Amniotic stem cell (primary cell): ENCODE measurements at regions not wholly inside any gene's neighbourhood (a gene's known extent, or its start where the extent isn't known, plus 50 kb on each side); places are given as distances from the start of the nearest gene placed in this dataset.

Source experiments
- DNase-seq: peaks from one replicate; lab custom pipeline; 2025; lab: John Stamatoyannopoulos, UW

- DNase-seq, result no peak
These were observed 171.4 kb upstream of the SERPINE2 start for GRCh38 chr2:224210286-224211180.

DNA sequence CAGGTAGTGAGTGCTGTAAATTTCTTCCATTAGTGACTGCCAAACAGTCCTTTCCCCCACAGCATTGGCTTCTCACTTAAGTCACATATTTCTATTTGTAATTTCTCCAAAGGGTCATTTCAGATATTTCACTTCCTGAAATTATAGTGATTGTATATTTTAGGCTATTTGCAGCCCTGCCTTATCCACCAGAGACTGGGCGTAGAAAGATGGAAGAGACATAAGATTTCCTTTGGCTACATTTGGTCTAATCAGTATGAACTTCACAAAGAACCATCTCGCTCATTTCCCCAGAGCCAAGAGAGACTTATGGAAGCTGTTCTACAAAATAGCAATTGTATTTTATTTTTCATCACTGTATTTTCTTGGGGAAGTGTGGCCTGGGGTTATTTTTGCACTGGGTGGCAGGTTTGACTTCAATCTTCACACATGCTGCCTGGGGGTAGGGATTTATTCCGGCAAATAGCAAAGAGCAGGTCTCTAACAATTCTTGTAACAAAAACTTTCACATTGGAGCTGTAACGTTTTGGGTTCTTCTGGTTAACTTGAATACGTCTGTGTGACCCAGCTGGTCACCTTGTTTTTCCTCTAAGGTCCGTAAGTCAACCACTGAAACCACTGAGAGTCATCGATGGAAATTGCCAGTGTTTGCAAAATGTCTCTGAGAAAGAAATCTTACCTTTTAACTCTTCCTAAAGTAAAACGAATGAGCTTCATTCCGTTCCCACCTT, 170.6 kb upstream of the SERPINE2 start:
- no peak for DNase-seq

GRCh38 chr2:224208443-224208842, 169.4 kb upstream of the SERPINE2 start:
- DNase-seq, result no peak

DNA sequence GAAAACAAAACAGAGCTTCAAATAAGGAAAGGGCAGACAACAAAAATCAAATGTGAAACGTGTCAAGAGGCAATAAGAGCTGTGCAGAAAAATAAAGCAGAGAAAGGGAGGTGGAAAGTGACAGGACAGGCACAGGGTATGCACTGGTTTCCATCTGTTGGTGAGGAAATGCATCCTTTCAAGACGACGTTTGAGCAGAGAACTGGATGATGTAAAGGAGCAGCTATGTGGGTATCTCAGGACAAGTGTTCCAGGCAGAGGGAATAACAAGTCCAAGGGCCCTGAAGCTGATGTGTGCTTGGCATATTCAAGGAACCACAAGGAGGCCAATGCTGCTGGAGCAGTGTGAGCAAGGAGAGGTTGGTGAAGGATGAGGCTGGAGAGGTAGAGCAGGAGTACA, 168.9 kb upstream of the SERPINE2 start:
- no peak for DNase-seq

GRCh38 chr2:224206816-224207215, 167.7 kb upstream of the SERPINE2 start:
- no peak for DNase-seq

GRCh38 chr2:224202281-224202865, 163.3 kb upstream of the SERPINE2 start:
- DNase-seq, result no peak

DNA sequence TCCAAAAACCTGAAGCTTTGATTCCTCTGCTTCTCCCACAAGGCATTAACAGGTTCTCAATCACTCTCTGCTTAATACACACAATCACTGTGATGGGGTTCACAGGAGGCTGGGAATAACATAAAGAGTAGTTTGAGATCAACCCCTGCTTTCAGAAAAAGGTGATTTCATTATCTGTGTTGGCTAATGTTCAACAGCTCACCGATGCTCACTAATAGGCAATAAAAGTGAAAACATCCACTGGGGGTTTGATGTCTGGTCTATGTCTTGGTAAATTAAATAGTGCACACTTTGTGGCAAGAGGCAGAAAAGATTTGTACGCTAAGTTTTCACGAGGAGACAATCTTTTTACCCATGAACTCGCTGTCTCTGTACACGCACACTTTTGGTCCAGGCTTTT, 159.3 kb upstream of the SERPINE2 start:
- no peak for DNase-seq

- no peak for DNase-seq
These were observed 157.7 kb upstream of the SERPINE2 start for GRCh38 chr2:224196810-224197209.

DNA sequence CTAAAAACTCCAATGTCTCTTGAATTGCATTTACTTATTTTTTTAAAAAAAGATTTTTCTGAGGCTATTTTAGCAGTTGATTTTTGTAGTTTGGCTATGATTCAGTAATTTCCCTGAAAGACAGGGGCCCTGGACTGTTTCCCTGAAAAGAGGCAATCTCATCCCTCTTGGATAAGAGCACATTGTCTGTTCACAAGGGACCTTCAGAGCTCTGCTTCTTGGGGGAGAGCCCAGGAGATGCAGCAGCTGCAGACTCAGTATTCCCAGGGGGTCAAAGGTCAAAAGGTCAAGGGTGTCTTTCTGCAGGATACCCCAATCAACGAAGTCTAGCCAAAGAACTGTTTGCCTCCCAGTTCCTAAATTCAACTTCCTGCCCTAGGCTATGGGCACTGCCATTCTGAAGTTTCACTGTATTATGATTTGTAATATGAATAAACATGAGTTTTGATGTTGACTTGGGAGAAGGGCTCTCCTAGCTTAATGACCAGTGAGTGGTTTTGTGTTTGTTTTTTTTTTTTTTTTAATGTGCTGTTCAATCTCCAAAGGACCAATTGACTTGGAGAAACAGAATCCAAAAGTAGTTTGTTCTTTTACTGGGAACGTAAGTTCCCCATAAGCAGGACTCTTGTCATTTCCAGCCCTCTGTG, 157.0 kb upstream of the SERPINE2 start:
- no peak for DNase-seq

GRCh38 chr2:224194161-224194560, 155.1 kb upstream of the SERPINE2 start:
- DNase-seq, result no peak

- no peak for DNase-seq
These were observed 152.4 kb upstream of the SERPINE2 start for GRCh38 chr2:224191465-224191864.

DNA sequence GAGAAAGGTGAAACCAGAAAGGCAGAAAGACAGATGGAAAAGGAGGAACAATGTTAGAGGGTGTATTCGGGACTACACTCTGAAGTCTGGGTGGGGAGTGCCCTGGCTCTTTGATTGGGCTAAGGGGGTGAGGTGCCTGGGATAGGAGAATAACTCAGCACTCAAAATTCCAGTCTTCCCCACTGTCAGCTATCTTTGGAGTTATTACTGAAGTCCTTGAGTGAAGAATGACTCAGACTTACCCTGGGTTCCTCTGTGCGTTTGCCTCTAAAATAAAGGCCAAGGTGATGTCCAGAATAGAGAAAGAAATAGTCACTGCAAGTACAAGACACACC, 151.8 kb upstream of the SERPINE2 start:
- DNase-seq, result peak; percentile 5

GRCh38 chr2:224190234-224190935, 151.3 kb upstream of the SERPINE2 start:
- DNase-seq, result no peak

DNA sequence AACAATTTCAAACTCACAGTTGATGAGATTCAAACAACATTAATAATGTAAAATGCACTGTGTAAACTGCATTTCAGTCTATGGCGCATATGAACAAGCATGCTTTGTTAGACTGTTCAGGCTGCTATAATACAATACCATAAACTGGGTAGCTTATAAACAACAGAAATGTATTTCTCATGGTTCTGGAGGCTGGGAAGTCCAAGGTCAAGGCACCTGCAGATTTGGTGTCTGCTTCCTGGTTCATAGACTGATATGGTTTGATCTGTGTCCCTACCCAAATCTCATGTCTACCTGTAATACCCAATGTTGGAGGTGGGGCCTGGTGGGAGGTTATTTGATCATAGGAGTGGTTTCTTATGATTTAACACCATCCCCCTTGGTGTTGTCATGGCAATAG, 148.1 kb upstream of the SERPINE2 start:
- DNase-seq, result no peak

DNA sequence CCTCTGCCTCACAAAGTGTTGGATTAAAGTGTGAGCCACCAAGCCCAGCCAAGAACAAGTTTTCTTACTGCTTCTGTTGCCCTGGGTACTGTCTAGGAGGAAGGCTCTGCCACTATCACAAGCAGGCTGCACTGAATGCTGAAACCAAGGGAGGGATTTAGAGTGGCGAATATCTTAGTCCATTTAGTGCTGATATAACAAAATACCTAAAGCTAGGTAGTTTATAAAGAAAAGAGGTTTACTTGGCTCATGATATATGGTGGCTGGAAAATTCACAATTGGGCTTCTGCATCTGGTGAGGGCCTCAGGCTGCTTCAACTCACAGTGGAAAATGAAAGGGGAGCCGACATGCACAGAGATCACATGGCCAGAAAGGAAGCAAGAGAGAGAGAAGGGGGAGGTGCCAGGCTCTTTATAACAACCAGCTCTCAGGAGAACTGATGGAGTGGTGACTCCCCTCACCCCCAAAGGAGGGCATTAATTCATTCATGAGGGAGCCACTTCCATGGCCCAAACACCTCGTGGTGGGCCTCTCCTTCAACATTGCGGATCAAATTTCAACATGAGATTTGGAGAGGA, 146.0 kb upstream of the SERPINE2 start:
- DNase-seq, result no peak

DNA sequence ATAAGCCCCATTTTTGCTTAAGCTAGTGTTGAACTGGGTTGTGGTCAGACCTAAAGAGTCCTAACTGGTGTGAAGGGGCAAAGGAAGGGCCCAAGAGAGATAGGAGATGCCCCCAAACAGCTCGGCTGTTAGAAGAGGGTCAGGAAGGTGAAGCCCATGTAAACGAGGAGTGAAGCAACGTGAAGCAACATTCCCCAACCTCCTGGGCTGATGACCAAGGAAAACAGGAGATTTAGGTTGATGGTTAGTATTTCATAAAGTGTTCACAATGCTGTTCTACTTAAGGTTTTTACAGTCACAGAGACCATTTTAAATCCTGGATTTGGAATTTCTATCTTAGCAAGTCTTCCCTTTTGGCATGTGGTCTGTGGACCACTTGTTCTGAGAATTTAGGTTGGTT, 144.0 kb upstream of the SERPINE2 start:
- DNase-seq, result no peak

- no peak for DNase-seq
These were observed 143.4 kb upstream of the SERPINE2 start for GRCh38 chr2:224182498-224182897.

DNA sequence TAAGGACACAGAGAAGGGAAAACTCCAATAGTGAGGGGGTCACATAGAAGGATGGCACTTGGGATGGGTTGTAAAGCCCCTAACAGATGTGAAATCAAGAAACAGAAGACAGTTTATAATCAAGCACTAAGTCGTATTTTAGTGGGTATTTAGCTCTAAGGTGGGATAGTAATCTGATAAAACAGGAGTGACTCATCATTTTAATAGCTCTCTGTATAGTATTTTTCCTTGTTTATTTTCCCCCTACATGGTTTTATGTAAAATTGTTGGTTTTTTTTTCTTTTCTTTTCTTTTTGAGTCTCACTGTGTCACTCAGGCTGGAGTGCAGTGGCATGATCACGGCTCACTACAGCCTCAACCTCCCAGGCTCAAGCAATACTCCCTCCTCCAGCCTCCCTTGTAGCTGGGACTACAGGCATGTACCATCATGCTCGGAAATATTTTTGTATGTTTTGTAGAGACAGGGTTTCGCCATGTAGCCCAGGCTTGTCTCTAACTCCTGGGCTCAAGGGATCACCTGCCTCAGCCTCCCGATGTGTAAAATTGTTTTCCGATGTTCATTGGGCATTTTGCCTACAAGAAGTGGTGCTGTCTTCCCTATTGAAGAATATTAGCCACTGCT, 142.6 kb upstream of the SERPINE2 start:
- no peak for DNase-seq

GRCh38 chr2:224180810-224181209, 141.7 kb upstream of the SERPINE2 start:
- no peak for DNase-seq

DNA sequence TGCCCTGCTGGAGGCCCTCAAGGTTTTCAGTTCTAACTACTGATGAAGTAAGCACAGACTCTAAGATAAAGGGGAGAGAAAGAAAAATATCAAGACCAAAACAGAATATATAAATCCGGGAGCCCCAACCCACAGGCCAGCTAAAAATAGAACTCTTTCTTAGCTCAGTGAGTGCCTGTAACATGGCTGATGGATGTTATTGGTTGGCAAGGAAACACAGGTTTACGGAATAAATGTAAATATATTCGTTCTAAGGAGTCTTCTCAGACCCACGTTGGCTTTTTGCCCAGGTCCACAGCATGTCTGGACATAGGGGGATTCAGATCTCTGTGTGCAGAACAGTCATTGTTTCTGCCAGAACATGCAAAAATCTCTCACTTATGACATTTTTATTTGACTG, 139.0 kb upstream of the SERPINE2 start:
- no peak for DNase-seq

GRCh38 chr2:224175538-224175937, 136.5 kb upstream of the SERPINE2 start:
- DNase-seq, result no peak
